ENCODE measurements at regions not wholly inside any gene's neighbourhood (a gene's known extent, or its start where the extent isn't known, plus 50 kb on each side); places are given as distances from the start of the nearest gene placed in this dataset.
"Not testable (repeated sequence)": the region's sequence is repeated elsewhere in the genome, so short reads cannot be mapped to it uniquely, and the experiment has no call there.

GRCh38 chr3:156043832-156044633, 76.3 kb upstream of the KCNAB1 start:
- H3K4me3 ChIP-seq; H3K4me1 ChIP-seq (ENCODE audit: insufficient read depth); H3K36me3 ChIP-seq; H3K27ac ChIP-seq; H3K9me3 ChIP-seq; H3K27me3 ChIP-seq: not testable (repeated sequence)
- WGBS, 3 donors, result 38 to 49% (median 42%) methylated on average over 17 of the region's 17 CpGs
- intact Hi-C loops (cut with DNase I), result loop anchor here in 2 of 4 donors (10.0 kb wide), 3 partner anchors 461 to 1091 kb away; no protein-coding TSS in a partner anchor
- peak; percentile 24 to 74 (median 59) for DNase-seq
- TF ChIP-seq, protein P1, sequence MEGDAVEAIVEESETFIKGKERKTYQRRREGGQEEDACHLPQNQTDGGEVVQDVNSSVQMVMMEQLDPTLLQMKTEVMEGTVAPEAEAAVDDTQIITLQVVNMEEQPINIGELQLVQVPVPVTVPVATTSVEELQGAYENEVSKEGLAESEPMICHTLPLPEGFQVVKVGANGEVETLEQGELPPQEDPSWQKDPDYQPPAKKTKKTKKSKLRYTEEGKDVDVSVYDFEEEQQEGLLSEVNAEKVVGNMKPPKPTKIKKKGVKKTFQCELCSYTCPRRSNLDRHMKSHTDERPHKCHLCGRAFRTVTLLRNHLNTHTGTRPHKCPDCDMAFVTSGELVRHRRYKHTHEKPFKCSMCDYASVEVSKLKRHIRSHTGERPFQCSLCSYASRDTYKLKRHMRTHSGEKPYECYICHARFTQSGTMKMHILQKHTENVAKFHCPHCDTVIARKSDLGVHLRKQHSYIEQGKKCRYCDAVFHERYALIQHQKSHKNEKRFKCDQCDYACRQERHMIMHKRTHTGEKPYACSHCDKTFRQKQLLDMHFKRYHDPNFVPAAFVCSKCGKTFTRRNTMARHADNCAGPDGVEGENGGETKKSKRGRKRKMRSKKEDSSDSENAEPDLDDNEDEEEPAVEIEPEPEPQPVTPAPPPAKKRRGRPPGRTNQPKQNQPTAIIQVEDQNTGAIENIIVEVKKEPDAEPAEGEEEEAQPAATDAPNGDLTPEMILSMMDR (IDR thresholded peaks at IDR 0.05), result peak in 1 of 3 donors; percentile 46

DNA sequence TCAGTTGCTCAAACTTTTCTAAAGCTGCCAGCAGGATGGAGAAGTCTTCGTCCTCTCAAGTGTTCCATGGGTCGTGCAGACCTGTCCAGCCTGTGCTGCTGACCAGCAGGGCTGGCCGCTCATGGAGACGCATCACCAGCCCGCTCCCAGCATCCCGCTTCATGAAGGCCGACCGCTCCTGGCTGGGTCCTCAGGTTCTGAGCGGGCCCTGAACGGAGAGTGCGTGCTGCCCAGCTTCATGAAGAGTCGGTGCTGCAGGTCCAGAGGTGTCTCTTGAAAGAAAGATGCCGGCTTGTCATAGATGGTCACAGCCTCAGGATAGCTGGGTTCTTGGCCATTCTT, 75.8 kb upstream of the KCNAB1 start:
- TF ChIP-seq EP300 (IDR thresholded peaks at IDR 0.05), result no peak
- TF ChIP-seq, protein P1 (IDR thresholded peaks at IDR 0.05), result no peak
- no peak for TF ChIP-seq POLR2A (IDR thresholded peaks at IDR 0.05)
- intact Hi-C loops (cut with DNase I), result loop anchor here in 2 of 4 donors (10.0 kb wide), 3 partner anchors 460 to 1090 kb away; no protein-coding TSS in a partner anchor
- H3K27me3 ChIP-seq, result no peaks in the 10 kb centered on the region
- 94 to 98% (median 96%) methylated on average over 13 of the region's 13 CpGs for WGBS, 3 donors
- H3K4me1 ChIP-seq (ENCODE audit: insufficient read depth), result no peaks in the 10 kb centered on the region
- H3K36me3 ChIP-seq, result no peaks in the 10 kb centered on the region
- H3K4me3 ChIP-seq, result no peak overlapping the region
- DNase-seq, result no peak
- H3K27ac ChIP-seq, result no peak overlapping the region
- no peaks in the 10 kb centered on the region for H3K9me3 ChIP-seq

DNA sequence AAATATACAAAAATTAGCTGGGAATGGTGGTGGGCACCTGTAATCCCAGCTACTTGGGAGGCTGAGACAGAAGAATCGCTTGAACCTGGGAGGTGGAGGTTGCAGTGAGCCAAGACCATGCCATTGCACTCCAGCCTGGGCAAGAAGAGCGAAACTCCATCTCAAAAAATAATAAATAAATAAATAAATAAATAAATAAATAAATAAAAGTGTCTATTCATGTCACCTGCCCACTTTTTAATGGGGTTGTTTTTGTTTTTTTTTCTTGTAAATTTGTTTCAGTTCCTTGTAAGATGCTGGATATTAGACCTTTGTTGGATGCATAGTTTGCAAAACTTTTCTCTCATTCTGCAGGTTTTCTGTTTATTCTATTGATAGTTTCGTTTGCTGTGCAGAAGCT, 71.9 kb upstream of the KCNAB1 start:
- not testable (repeated sequence) for H3K27me3 ChIP-seq; H3K4me3 ChIP-seq; H3K36me3 ChIP-seq; H3K4me1 ChIP-seq (ENCODE audit: insufficient read depth); H3K9me3 ChIP-seq; DNase-seq; H3K27ac ChIP-seq
- WGBS, 3 donors, result 93 to 97% (median 95%) methylated on average over 3 of the region's 3 CpGs
- intact Hi-C loops (cut with DNase I), result loop anchor here in 2 of 4 donors (10.0 kb wide), 3 partner anchors 456 to 1086 kb away; no protein-coding TSS in a partner anchor

- Histone ChIP-seq H3K36me3 (no peaks in the 10 kb centered on the region), H3K27me3 (no peaks in the 10 kb centered on the region), H3K4me1 (ENCODE audit: insufficient read depth) (no peaks in the 10 kb centered on the region), H3K9me3 (no peaks in the 10 kb centered on the region), H3K27ac (no peak overlapping the region), H3K4me3 (no peak overlapping the region)
- 98 to 100% (median 99%) methylated on average over 1 of the region's 1 CpG for WGBS, 3 donors
- TF ChIP-seq EP300 (IDR thresholded peaks at IDR 0.05) (no peak), POLR2A (IDR thresholded peaks at IDR 0.05) (no peak)
- TF ChIP-seq, protein P1 (IDR thresholded peaks at IDR 0.05), result no peak
- no peak for DNase-seq
- intact Hi-C loops (cut with DNase I), result no loop called here
These were observed 69.5 kb upstream of the KCNAB1 start for GRCh38 chr3:156050918-156051317.

DNA sequence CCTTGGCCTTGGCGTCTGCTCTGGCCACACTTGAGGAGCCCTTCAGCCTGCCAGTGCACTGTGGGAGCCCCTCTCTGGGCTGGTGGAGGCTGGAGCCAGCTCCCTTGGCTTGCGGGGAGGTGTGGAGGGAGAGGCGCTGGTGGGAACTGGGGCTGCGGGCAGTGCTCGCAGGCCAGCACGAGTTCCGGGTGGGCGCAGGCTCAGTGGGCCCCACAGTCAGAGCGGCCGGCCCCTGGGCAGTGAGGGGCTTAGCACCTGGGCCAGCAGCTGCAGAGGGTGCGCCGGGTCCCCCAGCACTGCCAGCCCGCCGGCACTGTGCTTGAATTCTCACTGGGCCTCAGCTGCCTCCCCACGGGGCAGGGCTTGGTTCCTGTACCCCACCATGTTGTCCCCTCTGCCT, 68.7 kb upstream of the KCNAB1 start:
- no peaks in the 10 kb centered on the region for H3K9me3 ChIP-seq
- no peak overlapping the region for H3K27ac ChIP-seq
- intact Hi-C loops (cut with DNase I), result no loop called here
- H3K4me3 ChIP-seq, result no peak overlapping the region
- no peaks in the 10 kb centered on the region for H3K27me3 ChIP-seq
- WGBS, 3 donors, result 88 to 97% (median 97%) methylated on average over 14 to 15 of the region's 15 CpGs
- H3K36me3 ChIP-seq, result no peaks in the 10 kb centered on the region
- no peaks in the 10 kb centered on the region for H3K4me1 ChIP-seq (ENCODE audit: insufficient read depth)
- TF ChIP-seq, protein P1 (IDR thresholded peaks at IDR 0.05), result no peak
- TF ChIP-seq EP300 (IDR thresholded peaks at IDR 0.05) (no peak), POLR2A (IDR thresholded peaks at IDR 0.05) (no peak)
- no peak for DNase-seq
